Caco-2 (cell line): ENCODE measurements at regions not wholly inside any gene's neighbourhood (a gene's known extent, or its start where the extent isn't known, plus 50 kb on each side); places are given as distances from the start of the nearest gene placed in this dataset.

ENCODE experiments used
- BruUV-seq: library from RNA; stranded (reverse); fragments of 400-500 nt; replicated peaks from 2 replicates; lab custom pipeline; 2021; lab: Mats Ljungman, UMichigan
- CTCF ChIA-PET: fragments of 300-600 bp; sonication (Branson Sonifier 250); formaldehyde crosslinking; loops from one replicate; lab custom pipeline; 2022; ENCODE audit warnings: antibody characterized with exemption; lab: Charles Lee
- POLR2A ChIA-PET: fragments of 300-600 bp; sonication (Branson Sonifier 250); formaldehyde crosslinking; loops from one replicate; lab custom pipeline; 2022; ENCODE audit warnings: antibody characterized with exemption; lab: Charles Lee
- DNase-seq, 2 experiments: peaks; one replicate each; pipeline versions ENCODE4 v3.0.0 to v3.0.0-alpha.2; 2020 to 2022
- H3K27me3 ChIP-seq: replicated peaks from 2 replicates; pipeline ENCODE4 v1.6.0; 2011; ENCODE audit warnings: low read length; ENCODE audit not compliant: control insufficient read depth, insufficient read depth
- H3K36me3 ChIP-seq: 2 replicates; pipeline ENCODE4 v1.5.1; 2011; ENCODE audit warnings: low read length; ENCODE audit not compliant: control insufficient read depth, insufficient read depth
- H3K4me1 ChIP-seq: fragments of 250-450 bp; sonication (Bioruptor Pico); 2 replicates; pipeline ENCODE4 v1.5.1; 2020; ENCODE audit warnings: mild to moderate bottlenecking
- H3K4me3 ChIP-seq: 2 replicates; pipeline ENCODE4 v1.5.1; 2011; ENCODE audit warnings: low read depth, mild to moderate bottlenecking, control low read depth, low read length
- H3K9me3 ChIP-seq: fragments of 250-450 bp; sonication (Bioruptor Pico); 2 replicates; pipeline ENCODE4 v1.5.1; 2020; ENCODE audit warnings: mild to moderate bottlenecking, moderate library complexity
- H3K27ac Mint-ChIP-seq: one replicate; pipeline ENCODE4 v1.8.0; 2022; ENCODE audit warnings: mixed read lengths; ENCODE audit not compliant: unreplicated experiment
- H3K27me3 Mint-ChIP-seq: one replicate; pipeline ENCODE4 v1.8.0; 2022; ENCODE audit warnings: mixed read lengths; ENCODE audit not compliant: insufficient read depth, unreplicated experiment
- H3K36me3 Mint-ChIP-seq: one replicate; pipeline ENCODE4 v1.8.0; 2022; ENCODE audit warnings: mild to moderate bottlenecking, mixed read lengths; ENCODE audit not compliant: insufficient read depth, unreplicated experiment
- H3K4me1 Mint-ChIP-seq: one replicate; pipeline ENCODE4 v1.8.0; 2022; ENCODE audit warnings: low read depth, mixed read lengths; ENCODE audit not compliant: unreplicated experiment
- H3K4me3 Mint-ChIP-seq: one replicate; pipeline ENCODE4 v1.8.0; 2022; ENCODE audit warnings: mild to moderate bottlenecking, moderate library complexity, mixed read lengths; ENCODE audit not compliant: unreplicated experiment
- H3K9me3 Mint-ChIP-seq: one replicate; pipeline ENCODE4 v1.8.0; 2022; ENCODE audit warnings: mixed read lengths; ENCODE audit not compliant: unreplicated experiment
- intact Hi-C: fragments of 100-400 bp; cut with micrococcal nuclease; formaldehyde crosslinking; loops from one replicate; pipeline ENCODE4 v1.10.0; 2022; ENCODE audit not compliant: unreplicated experiment
- TF ChIP-seq, protein P1 (sequence below), 2 experiments: fragments of 200-600 bp in 1 of 2; IDR thresholded peaks; 1 replicate in 1 of 2; 2 replicates in 1 of 2; pipeline versions ENCODE4 v1.5.1 to v1.8.0; 2011 to 2022; ENCODE audit warnings: antibody characterized with exemption in 1 of 2, control low read depth in 1 of 2, inconsistent platforms in 1 of 2, low read depth in 1 of 2, low read length in 1 of 2, mild to moderate bottlenecking in 1 of 2, moderate library complexity in 1 of 2; ENCODE audit not compliant: insufficient read depth in 1 of 2, severe bottlenecking in 1 of 2, unreplicated experiment in 1 of 2

- BruUV-seq, result no TSS peak
- Mint-ChIP-seq H3K4me3 (no peak overlapping the region), H3K9me3 (peaks cover 20% of the 10 kb centered on the region), H3K27me3 (no peaks in the 10 kb centered on the region), H3K36me3 (no peaks in the 10 kb centered on the region), H3K4me1 (no peaks in the 10 kb centered on the region), H3K27ac (no peak overlapping the region)
- POLR2A ChIA-PET, result no interaction called here
- CTCF ChIA-PET, result no interaction called here
- peaks cover 5% of the 10 kb centered on the region; the same call in 1 of the 2 replicates for H3K9me3 ChIP-seq
- no peaks in the 10 kb centered on the region for H3K36me3 ChIP-seq
- H3K4me1 ChIP-seq, result no peaks in the 10 kb centered on the region
- intact Hi-C loops, result no loop called here
- no peaks in the 10 kb centered on the region for H3K27me3 ChIP-seq
- DNase-seq, result no peak
- TF ChIP-seq, protein P1, sequence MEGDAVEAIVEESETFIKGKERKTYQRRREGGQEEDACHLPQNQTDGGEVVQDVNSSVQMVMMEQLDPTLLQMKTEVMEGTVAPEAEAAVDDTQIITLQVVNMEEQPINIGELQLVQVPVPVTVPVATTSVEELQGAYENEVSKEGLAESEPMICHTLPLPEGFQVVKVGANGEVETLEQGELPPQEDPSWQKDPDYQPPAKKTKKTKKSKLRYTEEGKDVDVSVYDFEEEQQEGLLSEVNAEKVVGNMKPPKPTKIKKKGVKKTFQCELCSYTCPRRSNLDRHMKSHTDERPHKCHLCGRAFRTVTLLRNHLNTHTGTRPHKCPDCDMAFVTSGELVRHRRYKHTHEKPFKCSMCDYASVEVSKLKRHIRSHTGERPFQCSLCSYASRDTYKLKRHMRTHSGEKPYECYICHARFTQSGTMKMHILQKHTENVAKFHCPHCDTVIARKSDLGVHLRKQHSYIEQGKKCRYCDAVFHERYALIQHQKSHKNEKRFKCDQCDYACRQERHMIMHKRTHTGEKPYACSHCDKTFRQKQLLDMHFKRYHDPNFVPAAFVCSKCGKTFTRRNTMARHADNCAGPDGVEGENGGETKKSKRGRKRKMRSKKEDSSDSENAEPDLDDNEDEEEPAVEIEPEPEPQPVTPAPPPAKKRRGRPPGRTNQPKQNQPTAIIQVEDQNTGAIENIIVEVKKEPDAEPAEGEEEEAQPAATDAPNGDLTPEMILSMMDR (IDR thresholded peaks at IDR 0.05; ENCODE audit: insufficient read depth in 1 of 2, low read depth in 1 of 2, low read length in 1 of 2, severe bottlenecking in 1 of 2, unreplicated experiment in 1 of 2), result no peak
- H3K4me3 ChIP-seq, result no peak overlapping the region
Measured at GRCh38 chr15:45991863-45992262, 357.0 kb downstream of the SQOR start.

GRCh38 chr15:45993072-45993471 lies 358.2 kb downstream of the SQOR start:
- H3K4me1 Mint-ChIP-seq, result no peaks in the 10 kb centered on the region
- ChIA-PET CTCF (no interaction called here), POLR2A (no interaction called here)
- no peak overlapping the region for H3K27ac Mint-ChIP-seq
- Histone ChIP-seq H3K4me3 (no peak overlapping the region), H3K27me3 (no peaks in the 10 kb centered on the region), H3K4me1 (no peaks in the 10 kb centered on the region), H3K9me3 (peaks cover 5% of the 10 kb centered on the region; the same call in 1 of the 2 replicates), H3K36me3 (no peaks in the 10 kb centered on the region)
- intact Hi-C loops, result no loop called here
- TF ChIP-seq, protein P1 (IDR thresholded peaks at IDR 0.05; ENCODE audit: insufficient read depth in 1 of 2, low read depth in 1 of 2, low read length in 1 of 2, severe bottlenecking in 1 of 2, unreplicated experiment in 1 of 2), result no peak
- no peak for DNase-seq
- no TSS peak for BruUV-seq
- H3K4me3 Mint-ChIP-seq, result no peak overlapping the region
- no peaks in the 10 kb centered on the region for H3K27me3 Mint-ChIP-seq
- peaks cover 9% of the 10 kb centered on the region for H3K9me3 Mint-ChIP-seq
- no peaks in the 10 kb centered on the region for H3K36me3 Mint-ChIP-seq

- H3K27me3 ChIP-seq, result no peaks in the 10 kb centered on the region
- peaks cover 3% of the 10 kb centered on the region; the same call in 1 of the 2 replicates for H3K9me3 ChIP-seq
- Mint-ChIP-seq H3K27ac (no peak overlapping the region), H3K27me3 (no peaks in the 10 kb centered on the region), H3K9me3 (peaks cover 9% of the 10 kb centered on the region), H3K36me3 (no peaks in the 10 kb centered on the region), H3K4me3 (no peak overlapping the region), H3K4me1 (no peaks in the 10 kb centered on the region)
- intact Hi-C loops, result no loop called here
- H3K36me3 ChIP-seq, result no peaks in the 10 kb centered on the region
- TF ChIP-seq, protein P1 (IDR thresholded peaks at IDR 0.05; ENCODE audit: insufficient read depth in 1 of 2, low read depth in 1 of 2, low read length in 1 of 2, severe bottlenecking in 1 of 2, unreplicated experiment in 1 of 2), result no peak
- POLR2A ChIA-PET, result no interaction called here
- H3K4me1 ChIP-seq, result no peaks in the 10 kb centered on the region
- H3K4me3 ChIP-seq, result no peak overlapping the region
- DNase-seq, result no peak
- BruUV-seq, result no TSS peak
- CTCF ChIA-PET, result no interaction called here
Measured at GRCh38 chr15:45993508-45993907, 358.7 kb downstream of the SQOR start.
